Endothelial cell of umbilical vein (primary cell): ENCODE measurements at regions not wholly inside any gene's neighbourhood (a gene's known extent, or its start where the extent isn't known, plus 50 kb on each side); places are given as distances from the start of the nearest gene placed in this dataset.

Experiments used
- BruUV-seq: library from RNA; stranded (reverse); fragments of 400-500 nt; replicated peaks from 2 replicates; lab custom pipeline; 2021; lab: Mats Ljungman, UMichigan
- CTCF ChIA-PET: fragments of 300-600, 350-600 bp; sonication (Branson Sonifier 250); formaldehyde crosslinking; loops from one replicate; lab custom pipeline; 2021; ENCODE audit warnings: antibody characterized with exemption, inconsistent platforms; lab: Charles Lee
- POLR2A ChIA-PET: fragments of 300-600, 350-600 bp; sonication (Branson Sonifier 250); formaldehyde crosslinking; loops from one replicate; lab custom pipeline; 2021; ENCODE audit warnings: antibody characterized with exemption, inconsistent platforms; lab: Charles Lee
- DNase-seq: peaks from one replicate; pipeline ENCODE4 v3.0.0-alpha.2; 2011; ENCODE audit warnings: low read depth, low spot score
- FAIRE-seq: peaks from 2 replicates; lab custom pipeline; 2011; peaks lifted over from hg19 to GRCh38; lab: Jason Lieb, UNC
- H2AFZ ChIP-seq: 2 replicates; pipeline ENCODE4 v1.6.0; 2012; ENCODE audit warnings: low read depth, low read length, control low read depth, inconsistent platforms
- H3K27ac ChIP-seq: 2 replicates; pipeline ENCODE4 v1.5.1; 2011; ENCODE audit warnings: low read depth, mild to moderate bottlenecking, control low read depth, low read length, moderate library complexity; ENCODE audit not compliant: insufficient read depth
- H3K27me3 ChIP-seq, 2 experiments: 2 replicates each; pipeline versions ENCODE4 v1.6.0 to v1.6.1; 2011; ENCODE audit warnings: low read length in 2 of 2, mixed read lengths in 1 of 2; ENCODE audit not compliant: control insufficient read depth in 2 of 2, insufficient read depth in 2 of 2
- H3K36me3 ChIP-seq, 2 experiments: 2 replicates in 1 of 2; 3 replicates in 1 of 2; pipeline ENCODE4 v1.5.1; 2011; ENCODE audit warnings: low read length in 2 of 2, mild to moderate bottlenecking in 1 of 2, moderate library complexity in 1 of 2; ENCODE audit not compliant: control insufficient read depth in 2 of 2, insufficient read depth in 2 of 2; ENCODE audit errors: extremely low read depth in 1 of 2
- H3K4me1 ChIP-seq: 3 replicates; pipeline ENCODE4 v1.5.1; 2011; ENCODE audit warnings: mild to moderate bottlenecking, low read length; ENCODE audit not compliant: control insufficient read depth, insufficient read depth; ENCODE audit errors: extremely low read depth
- H3K4me2 ChIP-seq: 2 replicates; pipeline ENCODE4 v1.6.1; 2011; ENCODE audit warnings: low read length, control low read depth, mixed read lengths; ENCODE audit not compliant: insufficient read depth
- H3K4me3 ChIP-seq, 3 experiments: fragments of 200-600 bp in 1 of 3; sonication (generic), shearing (Covaris generic) in 1 of 3; replicated peaks in 1 of 3; 2 replicates each; pipeline ENCODE4 v1.5.1; 2011 to 2016; ENCODE audit warnings: control low read depth in 3 of 3, low read length in 3 of 3, mild to moderate bottlenecking in 2 of 3, inconsistent platforms in 1 of 3, low read depth in 1 of 3, moderate library complexity in 1 of 3; ENCODE audit not compliant: insufficient read depth in 1 of 3
- H3K79me2 ChIP-seq: 2 replicates; pipeline ENCODE4 v1.6.0; 2012; ENCODE audit warnings: low read length, inconsistent platforms; ENCODE audit not compliant: control insufficient read depth, insufficient read depth
- H3K9ac ChIP-seq: replicated peaks from 2 replicates; pipeline ENCODE3; 2011; ENCODE audit warnings: low read length, control low read depth; ENCODE audit not compliant: insufficient read depth; ENCODE audit errors: extremely low read depth
- H3K9me1 ChIP-seq: replicated peaks from 3 replicates; pipeline ENCODE4 v1.6.0; 2011; ENCODE audit warnings: mild to moderate bottlenecking, low read length; ENCODE audit not compliant: control insufficient read depth, insufficient read depth; ENCODE audit errors: extremely low read depth
- H3K9me3 ChIP-seq: replicated peaks from 2 replicates; pipeline ENCODE4 v1.5.1; 2012; ENCODE audit warnings: low read length, inconsistent platforms; ENCODE audit not compliant: control insufficient read depth, insufficient read depth
- H4K20me1 ChIP-seq: replicated peaks from 2 replicates; pipeline ENCODE3; 2011; ENCODE audit warnings: mild to moderate bottlenecking, low read length; ENCODE audit not compliant: control insufficient read depth, insufficient read depth; ENCODE audit errors: extremely low read depth
- EZH2 ChIP-seq: IDR thresholded peaks from 2 replicates; pipeline ENCODE4 v1.6.1; 2012; ENCODE audit warnings: borderline replicate concordance, low read depth, mild to moderate bottlenecking, moderate library complexity, low read length, inconsistent platforms; ENCODE audit not compliant: severe bottlenecking
- FOS ChIP-seq: IDR thresholded peaks from 2 replicates; pipeline ENCODE4 v1.6.1; 2011; ENCODE audit warnings: mild to moderate bottlenecking, low read length, moderate library complexity, borderline replicate concordance; ENCODE audit not compliant: insufficient read depth
- GATA2 ChIP-seq: IDR thresholded peaks from 2 replicates; pipeline ENCODE4 v1.7.0; 2011; ENCODE audit warnings: low read depth, mild to moderate bottlenecking, moderate library complexity, mixed read lengths, low read length; ENCODE audit not compliant: insufficient read length, insufficient read depth
- JUN ChIP-seq: IDR thresholded peaks from 2 replicates; pipeline ENCODE4 v1.6.1; 2011; ENCODE audit warnings: borderline replicate concordance, low read depth; ENCODE audit not compliant: insufficient read length, insufficient read depth
- MAX ChIP-seq: IDR thresholded peaks from 2 replicates; pipeline ENCODE4 v1.6.1; 2011; ENCODE audit not compliant: insufficient read depth, insufficient read length
- MYC ChIP-seq: IDR thresholded peaks from one replicate; pipeline ENCODE4 v1.6.1; 2011; ENCODE audit warnings: mild to moderate bottlenecking, low read depth, low read length
- POLR2A ChIP-seq: IDR thresholded peaks from 2 replicates; pipeline ENCODE4 v1.6.1; 2012; ENCODE audit warnings: low read depth, mild to moderate bottlenecking, control low read depth, low read length
- POLR2AphosphoS5 ChIP-seq: IDR thresholded peaks from 2 replicates; pipeline ENCODE4 v1.6.1; 2012; ENCODE audit warnings: low read depth, mild to moderate bottlenecking, control low read depth, low read length, moderate library complexity; ENCODE audit not compliant: insufficient read depth
- dilution Hi-C: fragments of 300-500 bp; cut with MboI; formaldehyde crosslinking; loops from one replicate; pipeline ENCODE4 v1.15.0; 2019; ENCODE audit warnings: low sequenced_read_pairs; ENCODE audit not compliant: extremely low pct_ligation_motif_present
- intact Hi-C: fragments of 100-400 bp; cut with micrococcal nuclease; formaldehyde crosslinking; loops from one replicate; pipeline ENCODE4 v1.10.0; 2022
- TF ChIP-seq, protein P1 (sequence below), 2 donors: IDR thresholded peaks; 1 replicate in 1 of 2; 2 replicates in 1 of 2; pipeline ENCODE4 v1.5.1; 2011; ENCODE audit warnings: low read length in 2 of 2, mild to moderate bottlenecking in 2 of 2, moderate library complexity in 2 of 2, control low read depth in 1 of 2, inconsistent platforms in 1 of 2, low read depth in 1 of 2; ENCODE audit not compliant: insufficient read depth in 1 of 2; ENCODE audit errors: extremely low read depth in 1 of 2

DNA sequence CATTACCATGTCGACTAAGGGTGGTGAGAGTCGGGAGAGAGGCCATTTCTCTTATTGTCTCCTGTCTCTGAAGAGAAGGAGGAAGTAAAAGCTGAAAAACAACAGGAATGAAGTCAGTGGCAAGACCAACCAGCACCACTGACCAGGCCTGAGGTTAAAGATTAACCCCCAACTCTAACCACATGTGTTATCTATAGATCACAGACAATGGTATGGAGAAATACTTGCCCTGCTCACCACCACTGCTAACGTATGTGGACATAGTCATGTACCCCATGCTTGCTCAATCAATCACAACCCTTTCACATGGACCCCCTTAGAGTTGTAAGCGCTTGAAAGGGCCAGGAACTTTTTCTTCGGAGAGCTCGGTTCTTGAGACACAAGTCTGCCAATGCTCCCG, 690.9 kb upstream of the LMO3 start:
- H3K4me1 ChIP-seq, result no peaks in the 10 kb centered on the region
- no peaks in the 10 kb centered on the region for H3K79me2 ChIP-seq
- H3K9me1 ChIP-seq, result no peaks in the 10 kb centered on the region
- H3K36me3 ChIP-seq, result no peaks in the 10 kb centered on the region
- H3K9ac ChIP-seq, result no peak overlapping the region
- H4K20me1 ChIP-seq, result no peaks in the 10 kb centered on the region
- H2AFZ ChIP-seq, result no peak overlapping the region
- DNase-seq (no peak), FAIRE-seq (no peak)
- intact Hi-C loops (no loop called here), dilution Hi-C loops (no loop called here)
- H3K9me3 ChIP-seq, result peaks cover under 1% of the 10 kb centered on the region
- ChIA-PET POLR2A (no interaction called here), CTCF (no interaction called here)
- H3K27ac ChIP-seq, result no peak overlapping the region
- TF ChIP-seq GATA2 (no peak), POLR2A (no peak), MAX (no peak), FOS (no peak), EZH2 (no peak), MYC (no peak), POLR2AphosphoS5 (no peak), JUN (no peak)
- TF ChIP-seq, protein P1, sequence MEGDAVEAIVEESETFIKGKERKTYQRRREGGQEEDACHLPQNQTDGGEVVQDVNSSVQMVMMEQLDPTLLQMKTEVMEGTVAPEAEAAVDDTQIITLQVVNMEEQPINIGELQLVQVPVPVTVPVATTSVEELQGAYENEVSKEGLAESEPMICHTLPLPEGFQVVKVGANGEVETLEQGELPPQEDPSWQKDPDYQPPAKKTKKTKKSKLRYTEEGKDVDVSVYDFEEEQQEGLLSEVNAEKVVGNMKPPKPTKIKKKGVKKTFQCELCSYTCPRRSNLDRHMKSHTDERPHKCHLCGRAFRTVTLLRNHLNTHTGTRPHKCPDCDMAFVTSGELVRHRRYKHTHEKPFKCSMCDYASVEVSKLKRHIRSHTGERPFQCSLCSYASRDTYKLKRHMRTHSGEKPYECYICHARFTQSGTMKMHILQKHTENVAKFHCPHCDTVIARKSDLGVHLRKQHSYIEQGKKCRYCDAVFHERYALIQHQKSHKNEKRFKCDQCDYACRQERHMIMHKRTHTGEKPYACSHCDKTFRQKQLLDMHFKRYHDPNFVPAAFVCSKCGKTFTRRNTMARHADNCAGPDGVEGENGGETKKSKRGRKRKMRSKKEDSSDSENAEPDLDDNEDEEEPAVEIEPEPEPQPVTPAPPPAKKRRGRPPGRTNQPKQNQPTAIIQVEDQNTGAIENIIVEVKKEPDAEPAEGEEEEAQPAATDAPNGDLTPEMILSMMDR (IDR thresholded peaks at IDR 0.05; ENCODE audit: extremely low read depth in 1 of 2, insufficient read depth in 1 of 2, low read depth in 1 of 2, low read length in 2 of 2), result no peak
- no peak overlapping the region for H3K4me2 ChIP-seq
- BruUV-seq, result no TSS peak
- H3K4me3 ChIP-seq, result no peak overlapping the region
- no peaks in the 10 kb centered on the region for H3K27me3 ChIP-seq
